ENCODE measurements at regions not wholly inside any gene's neighbourhood (a gene's known extent, or its start where the extent isn't known, plus 50 kb on each side); places are given as distances from the start of the nearest gene placed in this dataset.

DNA sequence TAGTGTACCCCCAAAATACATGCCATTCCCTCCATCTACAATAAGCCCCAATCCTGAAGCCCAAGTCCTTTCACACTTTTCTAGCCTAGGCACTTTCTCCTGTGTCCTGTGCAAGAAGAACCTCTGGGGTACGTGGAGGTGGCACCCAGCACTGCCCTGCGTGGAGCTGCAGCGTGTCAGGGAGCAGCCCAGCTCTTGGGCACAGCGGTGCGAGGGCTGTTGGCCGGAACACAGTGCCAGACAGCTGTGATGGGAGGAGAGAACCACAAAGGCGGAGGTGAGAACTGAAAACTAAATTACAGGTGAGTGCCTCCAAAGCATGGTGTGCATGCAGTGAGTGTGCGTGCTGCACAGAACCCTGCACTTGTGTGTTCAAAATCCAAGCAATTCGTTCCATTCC is 621.3 kb upstream of the ADARB2 start:
- Histone ChIP-seq H3K9me3 (no peaks in the 10 kb centered on the region), H3K27ac (no peak overlapping the region), H3K27me3 (replicated peaks in 1 of 7) (no peaks in the 10 kb centered on the region), H3K4me3 (no peak overlapping the region), H3K4me1 (no peaks in the 10 kb centered on the region), H3K36me3 (no peaks in the 10 kb centered on the region)
- intact Hi-C loops (cut with DNase I; ENCODE audit: low total_unique reads): no loop called here
- 79 to 92% (median 86%) methylated on average over 9 of the region's 9 CpGs for WGBS, 5 donors
- TF ChIP-seq POLR2AphosphoS5 (IDR thresholded peaks at IDR 0.05) (no peak), POLR2A (IDR thresholded peaks at IDR 0.05) (no peak)
- TF ChIP-seq, protein P1, sequence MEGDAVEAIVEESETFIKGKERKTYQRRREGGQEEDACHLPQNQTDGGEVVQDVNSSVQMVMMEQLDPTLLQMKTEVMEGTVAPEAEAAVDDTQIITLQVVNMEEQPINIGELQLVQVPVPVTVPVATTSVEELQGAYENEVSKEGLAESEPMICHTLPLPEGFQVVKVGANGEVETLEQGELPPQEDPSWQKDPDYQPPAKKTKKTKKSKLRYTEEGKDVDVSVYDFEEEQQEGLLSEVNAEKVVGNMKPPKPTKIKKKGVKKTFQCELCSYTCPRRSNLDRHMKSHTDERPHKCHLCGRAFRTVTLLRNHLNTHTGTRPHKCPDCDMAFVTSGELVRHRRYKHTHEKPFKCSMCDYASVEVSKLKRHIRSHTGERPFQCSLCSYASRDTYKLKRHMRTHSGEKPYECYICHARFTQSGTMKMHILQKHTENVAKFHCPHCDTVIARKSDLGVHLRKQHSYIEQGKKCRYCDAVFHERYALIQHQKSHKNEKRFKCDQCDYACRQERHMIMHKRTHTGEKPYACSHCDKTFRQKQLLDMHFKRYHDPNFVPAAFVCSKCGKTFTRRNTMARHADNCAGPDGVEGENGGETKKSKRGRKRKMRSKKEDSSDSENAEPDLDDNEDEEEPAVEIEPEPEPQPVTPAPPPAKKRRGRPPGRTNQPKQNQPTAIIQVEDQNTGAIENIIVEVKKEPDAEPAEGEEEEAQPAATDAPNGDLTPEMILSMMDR (IDR thresholded peaks at IDR 0.05 in 8 of 11, conservative IDR thresholded peaks at IDR 0.05 in 3 of 11): no peak
- no peak for DNase-seq

DNA sequence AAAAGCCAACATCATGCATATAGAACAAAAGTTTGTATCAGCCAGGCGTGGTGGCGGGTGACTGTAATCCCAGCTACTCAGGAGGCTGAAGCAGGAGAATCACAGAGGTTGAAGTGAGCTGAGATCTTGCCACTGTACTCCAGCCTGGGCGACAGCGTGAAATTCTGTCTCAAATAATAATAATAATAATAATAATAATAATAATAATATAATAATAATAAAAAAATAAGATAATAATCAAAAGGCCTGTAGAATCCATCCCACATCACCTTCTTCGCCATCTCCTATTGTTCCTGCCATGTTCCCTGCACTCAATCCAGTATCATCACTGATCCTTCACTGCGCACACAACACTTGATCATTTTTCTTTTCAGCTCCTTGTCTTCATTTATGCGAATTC is 619.3 kb upstream of the ADARB2 start:
- 91 to 96% (median 93%) methylated on average over 7 of the region's 7 CpGs for WGBS, 5 donors
- Histone ChIP-seq H3K27ac (no peak overlapping the region), H3K4me1 (no peaks in the 10 kb centered on the region)

DNA sequence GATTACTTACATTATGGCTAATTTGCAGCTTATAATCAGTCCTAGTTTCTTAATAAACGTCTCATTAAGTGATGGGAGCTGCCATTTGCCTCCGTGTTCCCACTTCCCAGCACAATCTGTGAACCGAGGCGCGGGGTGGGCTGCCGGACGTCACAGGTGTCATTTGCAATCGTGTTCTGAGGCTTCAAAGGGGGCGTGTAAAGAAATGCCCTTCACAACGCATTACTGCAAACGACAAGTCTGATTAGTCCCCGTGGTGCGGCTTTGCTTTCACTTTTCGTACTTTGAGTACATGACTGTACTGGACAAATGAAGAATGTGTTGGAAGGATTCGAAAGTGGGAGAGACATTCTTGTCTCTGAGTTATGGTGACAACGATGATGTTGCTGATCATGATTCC is 614.2 kb upstream of the ADARB2 start:
- intact Hi-C loops (cut with DNase I; ENCODE audit: low total_unique reads): no loop called here
- 82 to 90% (median 86%) methylated on average over 16 of the region's 16 CpGs for WGBS, 5 donors
- Histone ChIP-seq H3K36me3 (no peaks in the 10 kb centered on the region), H3K4me1 (no peaks in the 10 kb centered on the region), H3K9me3 (no peaks in the 10 kb centered on the region), H3K27ac (no peak overlapping the region), H3K4me3 (no peak overlapping the region), H3K27me3 (replicated peaks in 1 of 7) (no peaks in the 10 kb centered on the region)
- no peak for DNase-seq
- TF ChIP-seq, protein P1 (IDR thresholded peaks at IDR 0.05 in 8 of 11, conservative IDR thresholded peaks at IDR 0.05 in 3 of 11): no peak

More for the DNA sequence above, 619.3 kb upstream of the ADARB2 start:
- Histone ChIP-seq H3K4me3 (no peak overlapping the region), H3K27me3 (replicated peaks in 1 of 7) (no peaks in the 10 kb centered on the region), H3K9me3 (no peaks in the 10 kb centered on the region), H3K36me3 (no peaks in the 10 kb centered on the region)
- no peak for DNase-seq
- TF ChIP-seq POLR2AphosphoS5 (IDR thresholded peaks at IDR 0.05) (no peak), POLR2A (IDR thresholded peaks at IDR 0.05) (no peak)
- TF ChIP-seq, protein P1 (IDR thresholded peaks at IDR 0.05 in 8 of 11, conservative IDR thresholded peaks at IDR 0.05 in 3 of 11): no peak
- intact Hi-C loops (cut with DNase I; ENCODE audit: low total_unique reads): no loop called here

DNA sequence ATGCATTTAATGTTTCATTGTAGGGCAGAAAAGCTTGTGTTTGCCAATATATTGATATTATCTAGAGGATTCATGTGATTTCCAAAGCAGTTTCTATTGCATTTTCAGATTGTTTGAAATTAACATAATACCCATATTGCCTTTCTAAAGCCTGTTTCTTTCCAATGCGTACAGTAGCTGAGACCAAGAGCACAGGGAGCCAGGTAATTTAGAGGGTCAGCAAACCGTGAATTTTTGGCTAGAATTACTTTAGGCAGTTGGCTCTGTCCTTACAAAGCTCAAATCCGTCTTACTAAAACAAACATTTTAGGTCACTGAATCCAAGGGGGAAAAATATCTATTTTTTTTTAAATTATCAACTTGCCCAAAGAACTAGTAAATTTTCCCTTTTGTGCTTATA is 604.9 kb upstream of the ADARB2 start:
- Histone ChIP-seq H3K36me3 (no peaks in the 10 kb centered on the region), H3K27me3 (replicated peaks in 1 of 7) (peaks cover 0 to 12% (median 0%) of the 10 kb centered on the region in 7 donors), H3K27ac (no peak overlapping the region), H3K9me3 (peaks cover 0 to 2% (median 0%) of the 10 kb centered on the region in 8 donors), H3K4me3 (no peak overlapping the region), H3K4me1 (no peaks in the 10 kb centered on the region)
- intact Hi-C loops (cut with DNase I; ENCODE audit: low total_unique reads): no loop called here
- no peak for DNase-seq
- WGBS, 5 donors: 77 to 89% (median 82%) methylated on average over 3 of the region's 3 CpGs
- TF ChIP-seq POLR2AphosphoS5 (IDR thresholded peaks at IDR 0.05): no peak
- TF ChIP-seq, protein P1 (IDR thresholded peaks at IDR 0.05 in 8 of 11, conservative IDR thresholded peaks at IDR 0.05 in 3 of 11): no peak
- TF ChIP-seq POLR2A (IDR thresholded peaks at IDR 0.05): no peak

Data from spleen (tissue), 11 donors.